GM23248 (cell line): ENCODE measurements at regions not wholly inside any gene's neighbourhood (a gene's known extent, or its start where the extent isn't known, plus 50 kb on each side); places are given as distances from the start of the nearest gene placed in this dataset.

Experiments used
- DNase-seq: peaks from one replicate; pipeline ENCODE4 v3.0.0-alpha.2; 2015
- H2AFZ ChIP-seq: fragments of 200-600 bp; sonication (generic); 2 replicates; pipeline ENCODE4 v1.6.1; 2016; ENCODE audit warnings: antibody characterized with exemption
- H3F3A ChIP-seq: fragments of 200-600 bp; sonication (generic); 2 replicates; pipeline ENCODE4 v1.6.1; 2016; ENCODE audit warnings: mild to moderate bottlenecking, antibody characterized with exemption, mixed run types; ENCODE audit not compliant: insufficient read depth
- H3K27ac ChIP-seq: fragments of 200-600 bp; sonication (generic); 2 replicates; pipeline ENCODE4 v1.5.1; 2016; ENCODE audit warnings: mild to moderate bottlenecking
- H3K27me3 ChIP-seq: fragments of 200-600 bp; sonication (generic); replicated peaks from 2 replicates; pipeline ENCODE4 v1.6.1; 2016; ENCODE audit warnings: mild to moderate bottlenecking; ENCODE audit not compliant: insufficient read depth
- H3K36me3 ChIP-seq: fragments of 200-600 bp; sonication (generic); 2 replicates; pipeline ENCODE4 v1.6.1; 2016; ENCODE audit warnings: low read depth, mild to moderate bottlenecking
- H3K4me1 ChIP-seq: fragments of 200-600 bp; sonication (generic); 2 replicates; pipeline ENCODE4 v1.6.1; 2016; ENCODE audit warnings: mild to moderate bottlenecking; ENCODE audit not compliant: insufficient read depth
- H3K4me2 ChIP-seq: fragments of 200-600 bp; sonication (generic); one replicate; pipeline ENCODE4 v1.6.1; 2016; ENCODE audit warnings: mild to moderate bottlenecking; ENCODE audit not compliant: unreplicated experiment
- H3K4me3 ChIP-seq: fragments of 200-600 bp; sonication (generic); 2 replicates; pipeline ENCODE4 v1.5.1; 2016; ENCODE audit warnings: mild to moderate bottlenecking
- H3K79me2 ChIP-seq: fragments of 200-600 bp; sonication (generic); 2 replicates; pipeline ENCODE4 v1.6.1; 2016; ENCODE audit warnings: mild to moderate bottlenecking; ENCODE audit not compliant: insufficient read depth
- H3K9ac ChIP-seq: fragments of 200-600 bp; sonication (generic); 2 replicates; pipeline ENCODE4 v1.6.1; 2016; ENCODE audit warnings: mild to moderate bottlenecking
- H3K9me2 ChIP-seq: fragments of 200-600 bp; sonication (generic); 2 replicates; pipeline ENCODE4 v1.6.1; 2016; ENCODE audit warnings: mixed run types, mild to moderate bottlenecking, moderate library complexity; ENCODE audit not compliant: insufficient read depth
- H3K9me3 ChIP-seq: fragments of 200-600 bp; sonication (generic); one replicate; pipeline ENCODE4 v1.6.1; 2017; ENCODE audit warnings: low read depth
- H4K20me1 ChIP-seq: fragments of 200-600 bp; sonication (generic); 2 replicates; pipeline ENCODE4 v1.6.0; 2016; ENCODE audit not compliant: insufficient read depth
- EZH2 ChIP-seq: fragments of 200-600 bp; sonication (generic); IDR thresholded peaks from 2 replicates; pipeline ENCODE4 v1.6.1; 2018; ENCODE audit warnings: antibody characterized with exemption, mild to moderate bottlenecking; ENCODE audit not compliant: insufficient read depth, poor library complexity, severe bottlenecking
- EZH2phosphoT487 ChIP-seq: fragments of 200-600 bp; sonication (generic); IDR thresholded peaks from 2 replicates; pipeline ENCODE4 v1.6.1; 2018; ENCODE audit warnings: antibody characterized with exemption, moderate library complexity, mild to moderate bottlenecking, low read depth; ENCODE audit not compliant: insufficient read depth
- WGBS, 2 experiments: methylation state at CpG; one replicate each; pipeline ENCODE4 v1.1.6; 2015 to 2017; ENCODE audit warnings: low lambda C conversion rate in 2 of 2, low coverage in 1 of 2; ENCODE audit errors: missing lambda C conversion rate in 2 of 2; 5-methylcytosine and 5-hydroxymethylcytosine counted together
- in situ Hi-C: fragments of 300-500 bp; cut with MboI; formaldehyde crosslinking; loops from 2 replicates; pipeline ENCODE4 v1.15.0; 2020

DNA sequence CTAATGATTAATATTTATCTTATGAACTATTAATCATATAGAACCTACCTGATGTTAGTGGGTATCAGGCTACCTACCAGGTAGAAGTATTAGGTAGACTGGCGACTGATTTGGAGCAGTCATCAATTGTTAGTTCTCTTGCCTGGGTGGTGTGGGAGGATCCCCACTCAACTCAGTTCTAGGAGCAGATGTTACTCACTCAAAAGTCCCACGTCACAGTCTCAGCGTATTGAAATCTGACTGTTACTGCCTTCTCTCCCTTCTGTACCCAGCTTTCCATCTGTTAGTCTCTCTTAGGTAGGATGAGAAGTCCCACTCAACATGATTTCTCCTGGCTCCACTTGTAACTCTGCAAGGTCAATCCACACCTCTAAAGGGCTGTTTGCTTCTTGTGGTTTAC is 102.7 kb downstream of the OLFM4 start:
- no peak for TF ChIP-seq EZH2
- no peak for TF ChIP-seq EZH2phosphoT487
- no peak for DNase-seq

DNA sequence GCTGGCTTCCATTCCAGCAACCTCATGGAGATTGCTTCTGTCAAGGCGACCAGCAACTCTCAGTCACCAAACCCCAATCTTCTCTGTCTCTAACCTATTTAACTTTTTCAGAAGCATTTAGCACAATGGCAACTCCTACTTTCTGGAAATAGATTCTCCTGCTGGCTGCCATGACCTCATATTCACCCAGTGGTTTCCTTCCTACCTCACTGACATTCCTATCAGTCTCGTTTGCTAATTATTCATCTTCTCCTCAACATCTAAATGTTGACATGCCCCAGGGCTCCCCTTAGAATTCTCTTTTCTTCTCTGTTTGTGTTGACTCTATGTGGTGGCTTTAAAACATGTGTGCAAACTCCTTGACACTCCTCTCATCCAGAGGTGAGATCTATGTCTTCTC is 106.7 kb downstream of the OLFM4 start:
- H3K79me2 ChIP-seq, result no peaks in the 10 kb centered on the region
- no peak overlapping the region for H3K4me3 ChIP-seq
- H3K36me3 ChIP-seq, result no peaks in the 10 kb centered on the region
- no peaks in the 10 kb centered on the region for H3K9me2 ChIP-seq
- no peaks in the 10 kb centered on the region for H3K27me3 ChIP-seq
- no peak overlapping the region for H3K4me2 ChIP-seq
- TF ChIP-seq EZH2 (no peak), EZH2phosphoT487 (no peak)
- H3K27ac ChIP-seq, result no peak overlapping the region
- WGBS, 2 experiments, result 44 to 49% methylated on average over 2 of the region's 2 CpGs
- H2AFZ ChIP-seq, result no peak overlapping the region
- peaks cover 6% of the 10 kb centered on the region; the same call in 1 of the 2 replicates for H3F3A ChIP-seq
- DNase-seq, result no peak
- H3K9ac ChIP-seq, result no peak overlapping the region
- in situ Hi-C loops, result no loop called here
- no peaks in the 10 kb centered on the region for H4K20me1 ChIP-seq
- no peaks in the 10 kb centered on the region for H3K9me3 ChIP-seq
- peaks cover 15% of the 10 kb centered on the region for H3K4me1 ChIP-seq

More for the DNA sequence above, 102.7 kb downstream of the OLFM4 start:
- Histone ChIP-seq H4K20me1 (no peaks in the 10 kb centered on the region), H3K79me2 (no peaks in the 10 kb centered on the region), H3K9ac (no peak overlapping the region), H3F3A (no peaks in the 10 kb centered on the region), H3K27me3 (no peaks in the 10 kb centered on the region), H3K4me3 (no peak overlapping the region), H2AFZ (no peak overlapping the region), H3K4me1 (no peaks in the 10 kb centered on the region), H3K4me2 (no peak overlapping the region), H3K27ac (no peak overlapping the region), H3K36me3 (no peaks in the 10 kb centered on the region), H3K9me3 (no peaks in the 10 kb centered on the region), H3K9me2 (no peaks in the 10 kb centered on the region)
- in situ Hi-C loops, result no loop called here
- 32 to 39% methylated on average over 3 of the region's 3 CpGs for WGBS, 2 experiments

DNA sequence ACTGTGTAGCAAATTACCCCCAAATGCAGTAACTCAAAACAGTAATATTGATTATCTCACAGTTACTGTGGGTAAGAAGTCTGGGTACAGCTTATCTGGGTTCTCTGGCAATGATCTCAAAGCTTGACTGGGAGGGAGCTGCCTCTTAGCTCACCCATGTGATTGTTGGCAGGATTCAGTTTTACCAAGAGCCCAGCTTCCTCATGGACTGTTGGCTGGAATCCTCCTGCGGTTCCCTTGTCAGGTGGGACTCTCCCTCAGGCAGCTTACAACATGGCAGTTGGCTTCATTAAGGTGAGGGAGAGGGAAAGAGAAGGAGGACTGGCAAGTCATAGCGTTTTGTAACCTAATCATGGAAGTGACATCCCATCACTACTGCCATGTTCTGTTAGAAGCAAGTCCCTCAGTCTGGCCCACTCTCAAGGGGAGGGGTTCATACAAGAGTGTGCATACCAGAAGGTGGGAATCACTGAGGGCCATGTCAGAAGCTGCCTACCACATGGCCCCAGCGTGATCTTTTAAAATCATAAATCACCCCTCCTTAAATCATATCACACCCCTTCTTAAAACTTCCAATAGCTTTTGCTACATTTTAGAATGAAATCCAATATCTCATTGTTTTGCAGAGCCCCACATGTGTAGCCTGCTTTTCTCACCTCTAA is 108.1 kb downstream of the OLFM4 start:
- H2AFZ ChIP-seq, result no peak overlapping the region
- no peak overlapping the region for H3K27ac ChIP-seq
- H3K27me3 ChIP-seq, result no peaks in the 10 kb centered on the region
- H4K20me1 ChIP-seq, result no peaks in the 10 kb centered on the region
- 55 to 63% methylated on average over 3 of the region's 3 CpGs for WGBS, 2 experiments
- in situ Hi-C loops, result no loop called here
- no peaks in the 10 kb centered on the region for H3K36me3 ChIP-seq
- no peaks in the 10 kb centered on the region for H3K9me3 ChIP-seq
- H3K4me1 ChIP-seq, result peaks cover 15% of the 10 kb centered on the region
- peaks cover 6% of the 10 kb centered on the region; the same call in 1 of the 2 replicates for H3F3A ChIP-seq
- no peak overlapping the region for H3K4me2 ChIP-seq
- DNase-seq, result no peak
- no peak overlapping the region for H3K9ac ChIP-seq
- no peaks in the 10 kb centered on the region for H3K9me2 ChIP-seq
- H3K4me3 ChIP-seq, result no peak overlapping the region
- no peak for TF ChIP-seq EZH2phosphoT487
- TF ChIP-seq EZH2, result no peak
- H3K79me2 ChIP-seq, result no peaks in the 10 kb centered on the region

DNA sequence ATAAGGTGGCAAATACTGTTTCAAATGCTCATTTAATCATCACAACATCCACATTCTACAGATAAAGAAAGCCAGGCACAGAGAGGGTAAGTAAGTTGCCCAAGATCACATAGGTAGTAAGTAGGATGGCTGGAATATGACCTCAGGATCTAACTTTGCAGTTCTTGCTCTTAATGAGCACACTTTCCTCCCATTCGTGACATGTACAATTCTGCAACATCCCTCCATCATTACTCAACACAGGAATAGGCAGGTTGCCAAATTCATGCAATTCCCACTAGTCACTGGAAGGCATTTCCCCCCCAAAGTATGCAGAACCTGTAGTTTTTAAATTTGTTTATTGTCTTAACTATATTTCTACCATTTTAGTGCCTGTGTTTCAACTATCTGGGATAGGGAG is 109.2 kb downstream of the OLFM4 start:
- H3K79me2 ChIP-seq, result no peaks in the 10 kb centered on the region
- TF ChIP-seq EZH2, result no peak
- no peak for TF ChIP-seq EZH2phosphoT487
- peaks cover 6% of the 10 kb centered on the region; the same call in 1 of the 2 replicates for H3F3A ChIP-seq
- 0 to 5% methylated on average over 1 of the region's 1 CpG for WGBS, 2 experiments
- in situ Hi-C loops, result no loop called here
- H3K9me3 ChIP-seq, result no peaks in the 10 kb centered on the region
- peak overlapping the region; percentile 42 for H3K9ac ChIP-seq
- H2AFZ ChIP-seq, result peak overlapping the region; percentile 79
- H3K4me2 ChIP-seq, result peak overlapping the region; percentile 55
- no peaks in the 10 kb centered on the region for H3K36me3 ChIP-seq
- no peaks in the 10 kb centered on the region for H3K9me2 ChIP-seq
- H3K27me3 ChIP-seq, result no peaks in the 10 kb centered on the region
- peak overlapping the region; percentile 53 for H3K4me3 ChIP-seq
- H3K4me1 ChIP-seq, result peaks cover 15% of the 10 kb centered on the region
- H3K27ac ChIP-seq, result peak overlapping the region; percentile 64
- H4K20me1 ChIP-seq, result no peaks in the 10 kb centered on the region
- DNase-seq, result peak; percentile 80
